H1 (cell line): ENCODE measurements at regions not wholly inside any gene's neighbourhood (a gene's known extent, or its start where the extent isn't known, plus 50 kb on each side); places are given as distances from the start of the nearest gene placed in this dataset.

Experiments used
- CTCF ChIA-PET: fragments of 300-600 bp; sonication (Branson Sonifier 250); formaldehyde crosslinking; loops from one replicate; lab custom pipeline; 2021; ENCODE audit not compliant: partially characterized antibody; lab: Charles Lee
- POLR2A ChIA-PET: fragments of 300-600 bp; sonication (Branson Sonifier 250); formaldehyde crosslinking; loops from one replicate; lab custom pipeline; 2021; ENCODE audit warnings: inconsistent platforms; ENCODE audit not compliant: partially characterized antibody; lab: Charles Lee
- DNase-seq, 2 experiments: peaks; one replicate each; pipeline versions ENCODE4 v3.0.0 to v3.0.0-alpha.2; 2010 to 2022; ENCODE audit warnings: low spot score in 2 of 2, low read depth in 1 of 2, mixed read lengths in 1 of 2
- FAIRE-seq: peaks from 2 replicates; lab custom pipeline; 2011; peaks lifted over from hg19 to GRCh38; lab: Jason Lieb, UNC
- H2AFZ ChIP-seq: 2 replicates; pipeline ENCODE4 v1.8.1; 2012; ENCODE audit warnings: low read length, inconsistent platforms
- H2AK5ac ChIP-seq: 2 replicates; pipeline ENCODE4 v1.6.1; 2013; ENCODE audit warnings: low read depth, low read length
- H2BK120ac ChIP-seq: replicated peaks from 2 replicates; pipeline ENCODE3; 2013; ENCODE audit warnings: low read depth, low read length, inconsistent platforms
- H2BK12ac ChIP-seq: 2 replicates; pipeline ENCODE4 v1.6.1; 2013; ENCODE audit warnings: low read depth, low read length
- H2BK15ac ChIP-seq: 2 replicates; pipeline ENCODE4 v1.6.1; 2013; ENCODE audit warnings: low read length
- H2BK20ac ChIP-seq: 2 replicates; pipeline ENCODE4 v1.6.1; 2013; ENCODE audit warnings: low read length
- H2BK5ac ChIP-seq: 2 replicates; pipeline ENCODE4 v1.6.1; 2013; ENCODE audit warnings: low read depth, low read length
- H3K14ac ChIP-seq: 2 replicates; pipeline ENCODE4 v1.6.1; 2013; ENCODE audit warnings: inconsistent platforms; ENCODE audit not compliant: insufficient read length
- H3K18ac ChIP-seq: 2 replicates; pipeline ENCODE4 v1.6.1; 2013; ENCODE audit warnings: low read length; ENCODE audit errors: extremely low read depth
- H3K23ac ChIP-seq: 2 replicates; pipeline ENCODE4 v1.6.1; 2013; ENCODE audit warnings: inconsistent platforms; ENCODE audit not compliant: insufficient read length
- H3K23me2 ChIP-seq: 2 replicates; pipeline ENCODE4 v1.6.1; 2013; ENCODE audit warnings: low read depth, low read length
- H3K27ac ChIP-seq: 2 replicates; pipeline ENCODE4 v1.6.1; 2011; ENCODE audit warnings: low read depth, low read length, inconsistent platforms
- H3K27me3 ChIP-seq, 4 experiments: replicated peaks in 1 of 4; 1 replicate in 1 of 4; 2 replicates in 3 of 4; pipeline versions ENCODE4 v1.6.1 to v1.8.1; 2011 to 2013; ENCODE audit warnings: low read length in 3 of 4, mild to moderate bottlenecking in 3 of 4, inconsistent platforms in 2 of 4, mixed read lengths in 2 of 4, moderate library complexity in 1 of 4; ENCODE audit not compliant: control insufficient read depth in 3 of 4, insufficient read depth in 3 of 4; ENCODE audit errors: extremely low read depth in 1 of 4
- H3K36me3 ChIP-seq, 4 experiments: 2 replicates each; pipeline versions ENCODE4 v1.6.1 to v1.8.1; 2011 to 2013; ENCODE audit warnings: mild to moderate bottlenecking in 4 of 4, low read length in 3 of 4, moderate library complexity in 2 of 4, control low read depth in 1 of 4, inconsistent platforms in 1 of 4; ENCODE audit not compliant: insufficient read depth in 4 of 4, control insufficient read depth in 2 of 4
- H3K4ac ChIP-seq: replicated peaks from 2 replicates; pipeline ENCODE3; 2013; ENCODE audit warnings: low read length, low read depth, mixed read lengths, inconsistent platforms; ENCODE audit not compliant: insufficient read length
- H3K4me1 ChIP-seq, 4 experiments: replicated peaks in 1 of 4; 1 replicate in 1 of 4; 2 replicates in 3 of 4; pipeline versions ENCODE4 v1.6.1 to v1.8.1; 2011 to 2013; ENCODE audit warnings: low read length in 3 of 4, inconsistent platforms in 2 of 4, mixed read lengths in 1 of 4; ENCODE audit not compliant: insufficient read depth in 4 of 4, control insufficient read depth in 3 of 4
- H3K4me2 ChIP-seq, 2 experiments: 2 replicates each; pipeline versions ENCODE4 v1.6.1 to v1.8.1; 2011 to 2013; ENCODE audit warnings: low read depth in 2 of 2, low read length in 2 of 2, control low read depth in 1 of 2, inconsistent platforms in 1 of 2, mild to moderate bottlenecking in 1 of 2; ENCODE audit not compliant: insufficient read depth in 1 of 2
- H3K4me3 ChIP-seq, 4 experiments: fragments of 200-600, 300-600 bp in 1 of 4; sonication (generic), shearing (Covaris generic), sonication (Bioruptor Twin) in 1 of 4; 2 replicates each; pipeline versions ENCODE4 v1.5.1 to v1.8.1; 2011 to 2016; ENCODE audit warnings: low read length in 4 of 4, low read depth in 3 of 4, control low read depth in 2 of 4, inconsistent platforms in 2 of 4, mild to moderate bottlenecking in 2 of 4, mixed read lengths in 1 of 4, moderate library complexity in 1 of 4; ENCODE audit not compliant: insufficient read depth in 2 of 4; ENCODE audit errors: extremely low read depth in 1 of 4
- H3K56ac ChIP-seq: replicated peaks from 2 replicates; pipeline ENCODE3; 2013; ENCODE audit warnings: low read depth, mild to moderate bottlenecking, mixed read lengths, low read length, inconsistent platforms; ENCODE audit not compliant: insufficient read length
- H3K79me1 ChIP-seq: 2 replicates; pipeline ENCODE4 v1.6.1; 2013; ENCODE audit warnings: low read depth, low read length, control low read depth
- H3K79me2 ChIP-seq, 2 experiments: 2 replicates each; pipeline versions ENCODE4 v1.6.1 to v1.8.1; 2012 to 2013; ENCODE audit warnings: low read length in 2 of 2, mild to moderate bottlenecking in 2 of 2, inconsistent platforms in 1 of 2; ENCODE audit not compliant: insufficient read depth in 2 of 2, control insufficient read depth in 1 of 2
- H3K9ac ChIP-seq, 4 experiments: replicated peaks in 1 of 4; 1 replicate in 1 of 4; 2 replicates in 3 of 4; pipeline versions ENCODE4 v1.6.1 to v1.8.1; 2011 to 2013; ENCODE audit warnings: low read depth in 3 of 4, low read length in 3 of 4, control low read depth in 2 of 4, mild to moderate bottlenecking in 2 of 4, moderate library complexity in 2 of 4, inconsistent platforms in 1 of 4; ENCODE audit errors: extremely low read depth in 1 of 4
- H3K9me3 ChIP-seq, 2 experiments: 2 replicates each; pipeline versions ENCODE4 v1.6.1 to v1.8.1; 2012 to 2013; ENCODE audit warnings: mild to moderate bottlenecking in 2 of 2, moderate library complexity in 2 of 2, control low read depth in 1 of 2, inconsistent platforms in 1 of 2, low read depth in 1 of 2, low read length in 1 of 2, mixed read lengths in 1 of 2; ENCODE audit not compliant: insufficient read depth in 2 of 2
- H4K20me1 ChIP-seq, 2 experiments: replicated peaks in 1 of 2; 2 replicates each; pipeline versions ENCODE3 to v1.8.1; 2011 to 2013; ENCODE audit warnings: inconsistent platforms in 2 of 2, low read length in 2 of 2, mild to moderate bottlenecking in 1 of 2; ENCODE audit not compliant: insufficient read depth in 2 of 2, control insufficient read depth in 1 of 2
- H4K5ac ChIP-seq: 2 replicates; pipeline ENCODE4 v1.6.1; 2013; ENCODE audit warnings: low read length, low read depth, mixed read lengths, inconsistent platforms; ENCODE audit not compliant: insufficient read length
- H4K8ac ChIP-seq: 2 replicates; pipeline ENCODE4 v1.8.0; 2013; ENCODE audit warnings: mild to moderate bottlenecking, moderate library complexity, low read length, inconsistent platforms; ENCODE audit not compliant: insufficient read depth; ENCODE audit errors: extremely low read depth
- H4K91ac ChIP-seq: replicated peaks from 2 replicates; pipeline ENCODE3; 2013; ENCODE audit warnings: low read length, mixed read lengths, inconsistent platforms; ENCODE audit not compliant: insufficient read length
- FOSL1 ChIP-seq: IDR thresholded peaks from 2 replicates; pipeline ENCODE4 v1.6.1; 2011; ENCODE audit warnings: mild to moderate bottlenecking, low read depth, low read length, moderate library complexity; ENCODE audit not compliant: insufficient read depth
- GTF2F1 ChIP-seq: IDR thresholded peaks from 2 replicates; pipeline ENCODE4 v1.6.1; 2012; ENCODE audit warnings: low read depth, low read length, improper control_type of control experiment, borderline replicate concordance
- JUN ChIP-seq: IDR thresholded peaks from 2 replicates; pipeline ENCODE4 v1.6.1; 2011; ENCODE audit warnings: low read depth, mild to moderate bottlenecking, improper control_type of control experiment, low read length
- KDM4A ChIP-seq: IDR thresholded peaks from one replicate; pipeline ENCODE4 v1.7.1; 2012; ENCODE audit warnings: low read depth, mild to moderate bottlenecking, moderate library complexity, low read length, inconsistent platforms; ENCODE audit not compliant: severe bottlenecking
- MAFK ChIP-seq: IDR thresholded peaks from 2 replicates; pipeline ENCODE4 v1.6.1; 2012; ENCODE audit warnings: low read depth, mild to moderate bottlenecking, improper control_type of control experiment, low read length
- RAD21 ChIP-seq, 2 experiments: IDR thresholded peaks in 1 of 2; conservative IDR thresholded peaks in 1 of 2; 2 replicates each; pipeline ENCODE4 v1.6.1; 2011; ENCODE audit warnings: low read depth in 2 of 2, low read length in 2 of 2, improper control_type of control experiment in 1 of 2, inconsistent platforms in 1 of 2, mild to moderate bottlenecking in 1 of 2, moderate library complexity in 1 of 2
- TAF1 ChIP-seq: IDR thresholded peaks from 2 replicates; pipeline ENCODE4 v1.6.1; 2011; ENCODE audit warnings: mild to moderate bottlenecking, low read depth, low read length
- TAF7 ChIP-seq: optimal IDR thresholded peaks from 2 replicates; pipeline ENCODE3; 2011; ENCODE audit warnings: low read depth, mild to moderate bottlenecking, inconsistent platforms, low read length, moderate library complexity, borderline replicate concordance
- YY1 ChIP-seq: IDR thresholded peaks from 2 replicates; pipeline ENCODE4 v1.6.1; 2011; ENCODE audit warnings: low read depth, mild to moderate bottlenecking, low read length
- ZNF274 ChIP-seq: IDR thresholded peaks from 2 replicates; pipeline ENCODE4 v1.7.0; 2012; ENCODE audit warnings: low read length, borderline replicate concordance; ENCODE audit errors: extremely low read depth

DNA sequence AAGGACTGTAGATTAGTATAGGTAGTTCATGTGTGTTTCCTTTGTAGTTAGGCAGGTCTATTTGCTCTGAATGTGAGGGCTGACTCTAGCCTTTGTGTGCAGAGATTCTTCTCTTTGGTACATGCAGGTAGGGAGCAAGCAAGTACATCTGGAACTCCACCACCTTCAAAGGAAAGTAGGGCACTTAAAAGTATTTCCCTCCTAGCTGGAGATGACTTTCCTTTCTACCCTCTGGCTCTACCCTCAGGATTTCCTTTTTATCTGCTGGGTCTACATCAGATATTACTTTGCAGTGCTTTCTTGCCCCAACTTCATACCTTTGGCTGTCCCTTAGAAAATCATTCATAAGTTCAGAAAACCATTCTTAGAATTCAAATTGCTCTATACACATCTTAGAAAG is 91.7 kb upstream of the HIVEP3 start:
- H3K79me1 ChIP-seq = no peaks in the 10 kb centered on the region
- H2AK5ac ChIP-seq = no peak overlapping the region
- no peak overlapping the region for H3K23ac ChIP-seq
- DNase-seq (no peak), FAIRE-seq (no peak)
- no peaks in the 10 kb centered on the region for H3K36me3 ChIP-seq
- no peak overlapping the region for H2BK5ac ChIP-seq
- no peak overlapping the region for H2BK15ac ChIP-seq
- H2AFZ ChIP-seq = no peak overlapping the region
- no peak overlapping the region for H4K5ac ChIP-seq
- no peak overlapping the region for H3K4me3 ChIP-seq
- H3K27me3 ChIP-seq = peaks cover 0 to 1% (median 0%) of the 10 kb centered on the region in 4 experiments; a peak in 2 of 7 replicates
- H3K18ac ChIP-seq = no peak overlapping the region
- H4K8ac ChIP-seq = no peak overlapping the region
- no peak overlapping the region for H3K4ac ChIP-seq
- no peak overlapping the region for H3K56ac ChIP-seq
- no peaks in the 10 kb centered on the region for H3K79me2 ChIP-seq
- no peak overlapping the region for H3K4me2 ChIP-seq
- H4K20me1 ChIP-seq = no peaks in the 10 kb centered on the region
- no peak overlapping the region for H2BK120ac ChIP-seq
- no peak overlapping the region for H4K91ac ChIP-seq
- no peaks in the 10 kb centered on the region for H3K23me2 ChIP-seq
- H3K9me3 ChIP-seq = no peaks in the 10 kb centered on the region
- no peak overlapping the region for H3K9ac ChIP-seq
- H3K14ac ChIP-seq = no peak overlapping the region
- H3K27ac ChIP-seq = no peak overlapping the region
- no peak overlapping the region for H2BK20ac ChIP-seq
- no peaks in the 10 kb centered on the region for H3K4me1 ChIP-seq
- ChIA-PET CTCF (no interaction called here), POLR2A (no interaction called here)
- H2BK12ac ChIP-seq = no peak overlapping the region
- TF ChIP-seq TAF7 (no peak), JUN (no peak), ZNF274 (no peak), MAFK (no peak), KDM4A (no peak), RAD21 (IDR thresholded peaks at IDR 0.05 in 1 of 2, conservative IDR thresholded peaks at IDR 0.05 in 1 of 2; ENCODE audit: low read depth in 2 of 2, low read length in 2 of 2) (no peak), TAF1 (no peak), YY1 (no peak), GTF2F1 (no peak), FOSL1 (no peak)
